A673 (cell line): ENCODE measurements at regions not wholly inside any gene's neighbourhood (a gene's known extent, or its start where the extent isn't known, plus 50 kb on each side); places are given as distances from the start of the nearest gene placed in this dataset.

Experiments
- BruUV-seq: library from RNA; stranded (reverse); fragments of 400-500 nt; replicated peaks from 2 replicates; lab custom pipeline; 2021; lab: Mats Ljungman, UMichigan
- CTCF ChIA-PET: fragments of 300-600 bp; sonication (Branson Sonifier 250); formaldehyde crosslinking; loops from one replicate; lab custom pipeline; 2022; ENCODE audit warnings: antibody characterized with exemption; lab: Charles Lee
- POLR2A ChIA-PET: fragments of 300-600 bp; sonication (Branson Sonifier 250); formaldehyde crosslinking; loops from one replicate; lab custom pipeline; 2022; ENCODE audit warnings: antibody characterized with exemption; ENCODE audit not compliant: low non-redundant PET; lab: Charles Lee
- DNase-seq: peaks from one replicate; pipeline ENCODE4 v3.0.0-alpha.2; 2015; ENCODE audit warnings: low spot score
- H3K27ac ChIP-seq: fragments of 200-600 bp; sonication (generic); 2 replicates; pipeline ENCODE4 v1.5.1; 2016; ENCODE audit warnings: mixed run types, low read depth, mild to moderate bottlenecking, mixed read lengths, antibody characterized with exemption, low read length; ENCODE audit not compliant: poor library complexity, severe bottlenecking
- H3K27me3 ChIP-seq: fragments of 200-600 bp; sonication (generic); replicated peaks from 2 replicates; pipeline ENCODE4 v1.6.1; 2017; ENCODE audit warnings: mixed run types, low read depth, mild to moderate bottlenecking, mixed read lengths, antibody characterized with exemption, low read length; ENCODE audit not compliant: insufficient read depth, poor library complexity
- H3K36me3 ChIP-seq: fragments of 200-600 bp; sonication (generic); 2 replicates; pipeline ENCODE4 v1.6.1; 2016; ENCODE audit warnings: mixed run types, mild to moderate bottlenecking, mixed read lengths, antibody characterized with exemption, low read length; ENCODE audit not compliant: insufficient read depth, poor library complexity, severe bottlenecking
- H3K4me1 ChIP-seq: fragments of 200-600 bp; sonication (generic); 2 replicates; pipeline ENCODE4 v1.6.1; 2017; ENCODE audit warnings: mixed run types, mild to moderate bottlenecking, mixed read lengths, antibody characterized with exemption, low read length; ENCODE audit not compliant: insufficient read depth, poor library complexity, severe bottlenecking
- H3K4me3 ChIP-seq: fragments of 200-600 bp; sonication (generic); 2 replicates; pipeline ENCODE4 v1.5.1; 2016; ENCODE audit warnings: low read depth, mixed run types, mild to moderate bottlenecking, mixed read lengths, low read length; ENCODE audit not compliant: poor library complexity, severe bottlenecking
- H3K9me3 ChIP-seq: fragments of 200-600 bp; sonication (generic); 2 replicates; pipeline ENCODE4 v1.6.1; 2016; ENCODE audit warnings: mixed run types, low read depth, mild to moderate bottlenecking, mixed read lengths, antibody characterized with exemption, low read length; ENCODE audit not compliant: poor library complexity, severe bottlenecking
- EZH2 ChIP-seq: fragments of 200-600 bp; sonication (generic); IDR thresholded peaks from 2 replicates; pipeline ENCODE4 v1.6.1; 2017; ENCODE audit warnings: borderline replicate concordance, low read depth, mild to moderate bottlenecking, mixed read lengths, antibody characterized with exemption, low read length; ENCODE audit not compliant: poor library complexity, severe bottlenecking
- intact Hi-C: fragments of 100-400 bp; cut with micrococcal nuclease; formaldehyde crosslinking; loops from one replicate; pipeline ENCODE4 v1.10.0; 2022; ENCODE audit not compliant: unreplicated experiment
- TF ChIP-seq, protein P1 (sequence below): fragments of 300-800, 200-600 bp; sonication (generic); conservative IDR thresholded peaks from 2 replicates; pipeline ENCODE4 v1.5.1; 2017; ENCODE audit warnings: low read depth, mild to moderate bottlenecking, antibody characterized with exemption, low read length, moderate library complexity, mixed read lengths

DNA sequence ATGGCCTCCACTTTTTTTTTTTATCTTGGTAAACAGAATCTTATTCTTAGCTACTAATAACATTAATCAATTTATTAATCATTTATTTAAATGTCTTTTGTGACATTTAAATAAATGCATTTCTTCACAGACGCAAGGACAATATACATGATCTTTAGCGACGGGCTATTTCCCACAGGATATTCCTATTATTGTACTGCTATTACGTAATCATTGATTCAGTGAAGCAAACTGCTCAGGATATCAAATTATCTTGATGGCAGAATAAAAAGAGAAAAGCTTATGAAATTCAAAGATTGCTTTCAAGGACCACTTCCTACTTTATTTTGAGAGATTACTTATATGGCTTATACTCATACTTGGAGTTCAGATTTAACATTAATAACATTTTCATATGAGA, 114.1 kb downstream of the FAM9B start:
- Histone ChIP-seq H3K4me1 (no peaks in the 10 kb centered on the region), H3K9me3 (no peaks in the 10 kb centered on the region), H3K27me3 (no peaks in the 10 kb centered on the region), H3K27ac (no peak overlapping the region), H3K4me3 (no peak overlapping the region), H3K36me3 (no peaks in the 10 kb centered on the region)
- intact Hi-C loops, result no loop called here
- BruUV-seq, result no TSS peak
- no peak for TF ChIP-seq EZH2
- TF ChIP-seq, protein P1, sequence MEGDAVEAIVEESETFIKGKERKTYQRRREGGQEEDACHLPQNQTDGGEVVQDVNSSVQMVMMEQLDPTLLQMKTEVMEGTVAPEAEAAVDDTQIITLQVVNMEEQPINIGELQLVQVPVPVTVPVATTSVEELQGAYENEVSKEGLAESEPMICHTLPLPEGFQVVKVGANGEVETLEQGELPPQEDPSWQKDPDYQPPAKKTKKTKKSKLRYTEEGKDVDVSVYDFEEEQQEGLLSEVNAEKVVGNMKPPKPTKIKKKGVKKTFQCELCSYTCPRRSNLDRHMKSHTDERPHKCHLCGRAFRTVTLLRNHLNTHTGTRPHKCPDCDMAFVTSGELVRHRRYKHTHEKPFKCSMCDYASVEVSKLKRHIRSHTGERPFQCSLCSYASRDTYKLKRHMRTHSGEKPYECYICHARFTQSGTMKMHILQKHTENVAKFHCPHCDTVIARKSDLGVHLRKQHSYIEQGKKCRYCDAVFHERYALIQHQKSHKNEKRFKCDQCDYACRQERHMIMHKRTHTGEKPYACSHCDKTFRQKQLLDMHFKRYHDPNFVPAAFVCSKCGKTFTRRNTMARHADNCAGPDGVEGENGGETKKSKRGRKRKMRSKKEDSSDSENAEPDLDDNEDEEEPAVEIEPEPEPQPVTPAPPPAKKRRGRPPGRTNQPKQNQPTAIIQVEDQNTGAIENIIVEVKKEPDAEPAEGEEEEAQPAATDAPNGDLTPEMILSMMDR, result no peak
- POLR2A ChIA-PET, result no interaction called here
- CTCF ChIA-PET, result no interaction called here
- DNase-seq, result no peak

DNA sequence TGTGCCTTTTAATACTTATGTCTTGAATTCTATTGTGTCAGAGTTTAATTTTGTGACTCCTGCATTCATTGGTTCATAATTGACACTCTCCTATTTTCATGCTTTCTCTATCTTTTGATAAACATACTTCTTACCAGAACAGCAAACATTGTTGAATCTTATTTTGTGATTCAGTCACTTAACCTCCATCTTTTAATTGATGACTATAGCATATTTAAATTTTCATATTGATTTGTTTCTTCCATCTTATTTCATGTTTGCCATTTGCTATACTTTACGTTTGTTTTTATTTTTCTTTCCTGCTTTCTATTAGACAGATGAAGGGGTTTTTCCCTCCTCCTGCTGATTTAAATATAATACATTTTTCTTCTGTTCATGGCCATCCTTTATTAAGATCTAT, 115.5 kb upstream of the FAM9A start:
- no peak for TF ChIP-seq EZH2
- TF ChIP-seq, protein P1, result no peak
- H3K4me1 ChIP-seq, result no peaks in the 10 kb centered on the region
- BruUV-seq, result no TSS peak
- H3K4me3 ChIP-seq, result no peak overlapping the region
- intact Hi-C loops, result no loop called here
- no peak for DNase-seq
- ChIA-PET POLR2A (no interaction called here), CTCF (no interaction called here)
- H3K27me3 ChIP-seq, result no peaks in the 10 kb centered on the region
- no peaks in the 10 kb centered on the region for H3K36me3 ChIP-seq
- no peaks in the 10 kb centered on the region for H3K9me3 ChIP-seq
- no peak overlapping the region for H3K27ac ChIP-seq

- no peak overlapping the region for H3K27ac ChIP-seq
- no peaks in the 10 kb centered on the region for H3K4me1 ChIP-seq
- DNase-seq, result no peak
- POLR2A ChIA-PET, result no interaction called here
- no peaks in the 10 kb centered on the region for H3K9me3 ChIP-seq
- H3K4me3 ChIP-seq, result no peak overlapping the region
- no peaks in the 10 kb centered on the region for H3K36me3 ChIP-seq
- no peak for TF ChIP-seq EZH2
- TF ChIP-seq, protein P1, result no peak
- no TSS peak for BruUV-seq
- intact Hi-C loops, result no loop called here
- no peaks in the 10 kb centered on the region for H3K27me3 ChIP-seq
- CTCF ChIA-PET, result no interaction called here
Measured at GRCh38 chrX:8914681-8915080, 113.5 kb upstream of the FAM9A start.
